ENCODE measurements at regions not wholly inside any gene's neighbourhood (a gene's known extent, or its start where the extent isn't known, plus 50 kb on each side); places are given as distances from the start of the nearest gene placed in this dataset.
"Not testable (repeated sequence)": the region's sequence is repeated elsewhere in the genome, so short reads cannot be mapped to it uniquely, and the experiment has no call there.

DNA sequence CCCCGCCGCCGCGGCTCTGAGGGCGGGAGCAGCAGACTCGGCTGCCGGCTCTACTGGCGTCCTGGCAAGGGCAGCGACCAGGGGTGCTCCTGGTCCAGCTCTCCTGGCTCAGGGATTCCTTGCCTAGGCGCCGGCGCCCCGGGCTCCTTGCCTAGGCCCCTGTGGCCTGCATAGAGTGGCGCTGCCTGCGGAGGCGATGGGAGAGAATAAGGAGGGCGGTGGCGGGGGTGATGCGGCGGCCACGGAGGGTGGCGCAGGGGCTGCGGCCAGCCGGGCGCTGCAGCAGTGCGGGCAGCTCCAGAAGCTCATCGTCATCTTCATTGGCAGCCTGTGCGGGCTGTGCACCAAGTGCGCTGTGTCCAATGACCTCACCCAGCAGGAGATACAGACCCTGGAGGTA, 136.6 kb upstream of the TP53TG3D start:
- DNase-seq = not testable (repeated sequence)

DNA sequence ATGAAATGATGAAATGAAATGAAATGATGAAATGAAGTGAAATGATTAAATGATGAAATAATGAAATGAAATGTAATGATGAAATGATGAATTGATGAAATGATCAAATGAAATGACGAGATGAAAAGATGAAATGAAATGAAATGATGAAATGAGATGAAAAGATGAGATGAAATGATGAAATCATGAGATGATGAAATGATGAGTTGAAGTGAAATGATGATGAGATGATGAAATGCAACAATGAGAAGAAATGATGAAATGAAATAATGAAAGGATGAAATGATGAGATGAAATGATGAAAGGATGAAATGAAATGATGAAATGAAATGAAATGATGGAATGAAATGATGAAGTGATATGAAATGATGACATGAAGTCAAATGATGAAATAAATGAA, 132.7 kb upstream of the TP53TG3D start:
- not testable (repeated sequence) for DNase-seq

DNA sequence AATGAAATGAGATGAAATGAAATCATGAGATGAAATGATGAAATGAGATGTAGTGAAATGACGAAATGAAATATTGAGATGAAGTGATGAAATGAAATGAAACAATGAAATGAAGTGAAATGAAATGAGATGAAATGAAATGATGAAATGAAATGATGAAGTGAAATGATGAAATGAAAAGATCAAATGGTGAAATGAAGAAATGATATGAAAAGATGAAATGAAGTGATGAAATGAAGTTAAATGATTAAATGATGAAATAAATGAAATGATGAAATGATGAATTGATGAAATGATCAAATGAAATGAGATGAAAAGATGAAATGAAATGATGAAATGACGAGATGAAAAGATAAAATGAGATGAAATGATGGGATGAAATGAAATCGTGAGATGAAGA, 132.3 kb upstream of the TP53TG3D start:
- DNase-seq = not testable (repeated sequence)

DNA sequence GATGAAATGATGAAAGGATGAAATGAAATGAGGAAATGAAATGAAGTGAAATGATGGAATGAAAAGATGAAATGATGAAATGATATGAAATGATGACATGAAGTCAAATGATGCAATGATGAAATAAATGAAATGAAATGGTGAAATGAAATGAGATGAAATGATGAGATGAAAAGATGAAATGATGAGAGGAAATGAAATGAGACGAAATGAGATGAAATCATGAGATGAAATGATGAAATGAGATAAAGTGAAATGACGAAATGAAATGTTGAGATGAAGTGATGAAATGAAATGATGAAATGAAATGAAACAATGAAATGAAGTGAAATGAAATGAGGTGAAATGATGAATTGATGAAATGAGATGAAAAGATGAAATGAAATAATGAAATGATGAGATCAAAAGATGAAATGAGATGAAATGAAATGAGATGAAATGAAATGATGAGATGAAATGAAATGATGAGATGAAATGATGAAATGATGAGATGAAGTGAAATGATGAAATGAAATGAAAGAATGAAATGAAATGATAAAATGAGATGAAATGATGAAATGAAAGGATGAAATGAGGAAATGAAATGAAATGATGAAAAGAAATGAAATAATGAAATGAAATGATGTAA, 131.7 kb upstream of the TP53TG3D start:
- not testable (repeated sequence) for DNase-seq

DNA sequence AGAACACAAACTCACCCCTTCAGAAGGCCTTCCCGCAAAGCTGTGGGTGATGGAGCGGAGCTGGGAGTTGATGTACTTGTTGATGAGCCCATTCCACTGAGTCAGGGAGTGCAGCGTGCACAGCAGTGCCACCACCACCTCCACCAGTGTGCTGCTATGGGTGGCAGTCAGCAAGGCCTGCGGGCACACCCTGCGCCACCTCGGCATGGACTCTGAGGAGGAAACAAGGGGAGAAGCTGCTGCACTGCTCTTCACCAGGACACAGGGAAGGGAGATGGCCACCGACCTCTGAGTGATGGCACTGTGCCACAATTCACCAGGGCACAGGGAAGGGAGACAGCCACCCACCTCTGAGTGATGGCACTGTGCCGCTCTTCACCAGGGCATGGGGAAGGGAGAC, 100.7 kb upstream of the TP53TG3D start:
- not testable (repeated sequence) for DNase-seq

DNA sequence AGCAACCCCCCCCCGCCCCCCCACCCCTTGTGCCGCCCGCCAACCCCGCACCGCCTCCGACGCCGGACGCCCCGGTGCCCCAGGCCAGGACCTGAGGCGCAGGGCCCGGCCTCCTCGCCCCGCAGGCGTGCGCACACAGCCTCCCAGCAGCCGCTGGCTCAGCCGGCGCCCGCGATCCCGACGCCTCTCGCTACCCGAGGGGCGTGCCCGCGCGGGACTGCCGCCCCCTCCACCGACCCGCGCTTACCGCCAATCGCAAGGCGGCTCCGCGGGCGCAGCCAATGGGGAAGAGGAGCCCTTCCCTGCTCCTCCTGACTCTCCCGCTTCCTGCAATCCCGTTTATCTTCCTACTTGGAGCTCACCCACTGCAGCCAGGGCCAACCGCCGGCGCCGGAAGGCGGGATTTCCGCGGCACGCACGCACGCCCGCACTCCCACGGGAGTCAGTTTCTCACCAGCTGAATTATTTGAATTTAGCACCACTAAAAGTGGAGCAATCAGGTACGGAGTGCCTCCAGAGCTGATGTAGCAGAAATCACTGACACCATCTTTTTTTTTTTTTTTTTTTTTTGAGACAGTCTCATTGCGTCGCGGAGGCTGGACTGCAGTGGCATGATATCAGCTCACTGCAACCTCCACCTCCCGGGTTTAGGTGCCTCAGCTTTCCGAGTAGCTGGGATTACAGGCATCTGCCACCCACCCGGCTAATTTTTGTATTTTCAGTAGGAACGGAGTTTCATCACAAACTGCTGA, 65.0 kb upstream of the TP53TG3D start:
- not testable (repeated sequence) for DNase-seq

DNA sequence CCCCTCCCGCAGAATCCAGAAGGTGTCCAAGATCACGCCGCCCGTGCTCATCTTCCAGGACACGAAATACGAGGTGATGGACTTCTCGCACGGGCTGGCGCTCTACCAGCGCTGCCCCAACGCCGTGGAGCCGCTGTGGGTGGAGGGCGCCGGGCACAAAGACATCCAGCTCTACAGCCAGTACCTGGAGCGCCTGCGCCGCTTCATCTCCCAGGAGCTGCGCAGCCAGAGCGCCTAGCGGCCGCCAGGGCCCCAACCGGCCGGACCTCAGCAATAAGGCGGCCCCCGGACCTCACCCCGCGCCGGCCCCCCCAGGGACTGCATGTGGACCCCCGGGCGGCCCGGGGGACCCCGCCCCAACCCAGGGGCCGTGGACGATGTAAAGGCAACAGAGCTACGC, 50.5 kb upstream of the TP53TG3D start:
- not testable (repeated sequence) for DNase-seq

All from activated CD4-positive, alpha-beta T cell treated with anti-CD3 and anti-CD28 coated beads, Interleukin-2, amount 50 U/mL, for 48 hours (primary cell).